HL-60 (cell line): ENCODE measurements at regions not wholly inside any gene's neighbourhood (a gene's known extent, or its start where the extent isn't known, plus 50 kb on each side); places are given as distances from the start of the nearest gene placed in this dataset.

Experiments used
- DNase-seq, 2 experiments: peaks; one replicate each; pipeline ENCODE4 v3.0.0-alpha.2; 2010 to 2020; ENCODE audit warnings: low read depth in 1 of 2, low spot score in 1 of 2
- H3K27ac ChIP-seq: fragments of 250-450 bp; sonication (Bioruptor Pico); replicated peaks from 2 replicates; pipeline ENCODE4 v1.5.1; 2020; ENCODE audit warnings: mild to moderate bottlenecking, moderate library complexity
- H3K27me3 ChIP-seq: fragments of 250-450 bp; sonication (Bioruptor Pico); 2 replicates; pipeline ENCODE4 v1.5.1; 2021; ENCODE audit warnings: mild to moderate bottlenecking, moderate library complexity; ENCODE audit not compliant: insufficient read depth, poor library complexity, severe bottlenecking
- H3K4me3 ChIP-seq: replicated peaks from 2 replicates; pipeline ENCODE4 v1.5.1; 2011; ENCODE audit warnings: mild to moderate bottlenecking, control low read depth, low read length; ENCODE audit not compliant: insufficient read depth
- GABPA ChIP-seq: IDR thresholded peaks from 2 replicates; pipeline ENCODE4 v1.6.1; 2012; ENCODE audit warnings: low read depth
- POLR2AphosphoS5 ChIP-seq: IDR thresholded peaks from 2 replicates; pipeline ENCODE4 v1.6.1; 2012; ENCODE audit warnings: low read depth
- SPI1 ChIP-seq: IDR thresholded peaks from 2 replicates; pipeline ENCODE4 v1.6.1; 2012; ENCODE audit warnings: low read depth, mild to moderate bottlenecking, borderline replicate concordance
- TF ChIP-seq, protein P1 (sequence below): IDR thresholded peaks from 2 replicates; pipeline ENCODE4 v1.6.1; 2012; ENCODE audit warnings: low read depth; ENCODE audit not compliant: insufficient replicate concordance
- TF ChIP-seq, protein P2 (sequence below): IDR thresholded peaks from one replicate; pipeline ENCODE4 v1.5.1; 2011; ENCODE audit warnings: low read length, control low read depth, inconsistent platforms; ENCODE audit not compliant: insufficient read depth

DNA sequence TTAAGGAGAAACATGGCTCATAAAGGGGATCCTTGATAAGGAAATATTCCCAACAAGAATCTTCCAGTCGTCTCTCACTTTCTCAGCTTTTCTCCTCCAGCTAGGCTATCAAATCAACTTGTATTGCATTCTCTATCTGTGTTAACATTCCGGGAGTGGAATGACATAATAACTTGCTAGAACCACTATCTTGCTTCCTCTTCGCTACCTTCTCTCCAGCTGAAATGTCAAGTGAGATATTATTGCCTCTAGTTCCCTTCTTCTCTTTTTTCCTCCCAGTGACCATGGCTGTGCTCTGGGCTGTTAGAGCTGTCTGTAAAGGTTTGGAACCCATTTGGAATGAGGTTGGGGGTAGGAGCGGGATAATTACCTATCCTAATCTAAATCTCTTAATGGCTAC is 1329.5 kb upstream of the WWC1 start:
- no peak for DNase-seq

DNA sequence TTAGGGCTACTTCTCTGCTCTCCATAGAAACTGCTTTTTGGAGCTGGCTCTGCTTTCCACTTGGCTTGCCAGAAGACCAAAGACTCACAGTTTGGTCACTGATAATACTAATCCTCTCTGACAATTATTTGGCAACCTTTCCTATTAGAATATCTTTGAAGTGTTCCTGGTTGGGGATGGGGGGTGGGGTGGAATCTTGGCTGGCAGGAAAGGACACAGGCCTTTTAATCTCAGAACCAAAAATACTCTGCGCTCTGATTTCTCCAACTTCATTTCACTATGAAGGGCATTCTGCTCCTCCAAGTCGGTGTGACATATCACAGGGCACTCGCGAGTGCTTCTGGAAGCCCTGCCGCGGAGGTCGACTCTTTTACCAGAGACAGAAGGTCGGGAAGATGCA is 1329.0 kb upstream of the WWC1 start:
- H3K27me3 ChIP-seq, result no peaks in the 10 kb centered on the region
- no peak overlapping the region for H3K4me3 ChIP-seq
- no peak for TF ChIP-seq POLR2AphosphoS5
- no peak for TF ChIP-seq GABPA
- TF ChIP-seq, protein P1, sequence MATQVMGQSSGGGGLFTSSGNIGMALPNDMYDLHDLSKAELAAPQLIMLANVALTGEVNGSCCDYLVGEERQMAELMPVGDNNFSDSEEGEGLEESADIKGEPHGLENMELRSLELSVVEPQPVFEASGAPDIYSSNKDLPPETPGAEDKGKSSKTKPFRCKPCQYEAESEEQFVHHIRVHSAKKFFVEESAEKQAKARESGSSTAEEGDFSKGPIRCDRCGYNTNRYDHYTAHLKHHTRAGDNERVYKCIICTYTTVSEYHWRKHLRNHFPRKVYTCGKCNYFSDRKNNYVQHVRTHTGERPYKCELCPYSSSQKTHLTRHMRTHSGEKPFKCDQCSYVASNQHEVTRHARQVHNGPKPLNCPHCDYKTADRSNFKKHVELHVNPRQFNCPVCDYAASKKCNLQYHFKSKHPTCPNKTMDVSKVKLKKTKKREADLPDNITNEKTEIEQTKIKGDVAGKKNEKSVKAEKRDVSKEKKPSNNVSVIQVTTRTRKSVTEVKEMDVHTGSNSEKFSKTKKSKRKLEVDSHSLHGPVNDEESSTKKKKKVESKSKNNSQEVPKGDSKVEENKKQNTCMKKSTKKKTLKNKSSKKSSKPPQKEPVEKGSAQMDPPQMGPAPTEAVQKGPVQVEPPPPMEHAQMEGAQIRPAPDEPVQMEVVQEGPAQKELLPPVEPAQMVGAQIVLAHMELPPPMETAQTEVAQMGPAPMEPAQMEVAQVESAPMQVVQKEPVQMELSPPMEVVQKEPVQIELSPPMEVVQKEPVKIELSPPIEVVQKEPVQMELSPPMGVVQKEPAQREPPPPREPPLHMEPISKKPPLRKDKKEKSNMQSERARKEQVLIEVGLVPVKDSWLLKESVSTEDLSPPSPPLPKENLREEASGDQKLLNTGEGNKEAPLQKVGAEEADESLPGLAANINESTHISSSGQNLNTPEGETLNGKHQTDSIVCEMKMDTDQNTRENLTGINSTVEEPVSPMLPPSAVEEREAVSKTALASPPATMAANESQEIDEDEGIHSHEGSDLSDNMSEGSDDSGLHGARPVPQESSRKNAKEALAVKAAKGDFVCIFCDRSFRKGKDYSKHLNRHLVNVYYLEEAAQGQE, result no peak
- no peak for TF ChIP-seq SPI1
- TF ChIP-seq, protein P2, sequence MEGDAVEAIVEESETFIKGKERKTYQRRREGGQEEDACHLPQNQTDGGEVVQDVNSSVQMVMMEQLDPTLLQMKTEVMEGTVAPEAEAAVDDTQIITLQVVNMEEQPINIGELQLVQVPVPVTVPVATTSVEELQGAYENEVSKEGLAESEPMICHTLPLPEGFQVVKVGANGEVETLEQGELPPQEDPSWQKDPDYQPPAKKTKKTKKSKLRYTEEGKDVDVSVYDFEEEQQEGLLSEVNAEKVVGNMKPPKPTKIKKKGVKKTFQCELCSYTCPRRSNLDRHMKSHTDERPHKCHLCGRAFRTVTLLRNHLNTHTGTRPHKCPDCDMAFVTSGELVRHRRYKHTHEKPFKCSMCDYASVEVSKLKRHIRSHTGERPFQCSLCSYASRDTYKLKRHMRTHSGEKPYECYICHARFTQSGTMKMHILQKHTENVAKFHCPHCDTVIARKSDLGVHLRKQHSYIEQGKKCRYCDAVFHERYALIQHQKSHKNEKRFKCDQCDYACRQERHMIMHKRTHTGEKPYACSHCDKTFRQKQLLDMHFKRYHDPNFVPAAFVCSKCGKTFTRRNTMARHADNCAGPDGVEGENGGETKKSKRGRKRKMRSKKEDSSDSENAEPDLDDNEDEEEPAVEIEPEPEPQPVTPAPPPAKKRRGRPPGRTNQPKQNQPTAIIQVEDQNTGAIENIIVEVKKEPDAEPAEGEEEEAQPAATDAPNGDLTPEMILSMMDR, result no peak
- H3K27ac ChIP-seq, result no peak overlapping the region
- no peak for DNase-seq

More for the DNA sequence above, 1329.5 kb upstream of the WWC1 start:
- H3K4me3 ChIP-seq, result no peak overlapping the region
- TF ChIP-seq, protein P2, result no peak
- no peak for TF ChIP-seq SPI1
- no peak for TF ChIP-seq POLR2AphosphoS5
- TF ChIP-seq, protein P1, result no peak
- TF ChIP-seq GABPA, result no peak
- no peak overlapping the region for H3K27ac ChIP-seq
- H3K27me3 ChIP-seq, result no peaks in the 10 kb centered on the region

DNA sequence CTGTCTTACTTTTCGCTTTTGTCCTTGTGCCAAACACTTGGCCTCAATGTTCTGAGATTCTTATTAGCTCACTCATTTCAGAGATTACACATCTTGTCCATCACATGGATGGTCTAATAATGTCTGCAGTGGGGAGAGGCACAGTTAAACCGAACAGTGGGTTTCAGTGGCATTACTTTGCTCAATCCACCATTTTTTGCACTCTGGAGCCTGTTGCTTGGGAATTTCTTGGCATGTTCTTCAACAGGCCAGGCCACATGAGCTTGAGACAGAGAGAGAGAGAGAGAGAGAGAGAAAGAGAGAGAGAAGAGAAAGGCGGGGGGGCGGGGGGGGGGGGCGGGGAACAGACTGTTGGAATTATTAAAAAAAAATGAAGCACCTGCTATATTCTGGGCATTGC is 1327.8 kb upstream of the WWC1 start:
- DNase-seq, result no peak
- TF ChIP-seq POLR2AphosphoS5 (no peak), SPI1 (no peak), GABPA (no peak)
- TF ChIP-seq, protein P1, result no peak
- TF ChIP-seq, protein P2, result no peak
- Histone ChIP-seq H3K27me3 (no peaks in the 10 kb centered on the region), H3K27ac (no peak overlapping the region), H3K4me3 (no peak overlapping the region)
